NT2/D1 (cell line): ENCODE measurements at regions not wholly inside any gene's neighbourhood (a gene's known extent, or its start where the extent isn't known, plus 50 kb on each side); places are given as distances from the start of the nearest gene placed in this dataset.
A peak's percentile ranks its signal among the peaks of the same experiment; 100 is the strongest.
"Not testable (repeated sequence)": the region's sequence is repeated elsewhere in the genome, so short reads cannot be mapped to it uniquely, and the experiment has no call there.

Experiments
- DNase-seq: peaks from one replicate; pipeline ENCODE4 v3.0.0-alpha.2; 2011; ENCODE audit warnings: low read depth, low spot score
- H3K27me3 ChIP-seq: 2 replicates; pipeline ENCODE4 v1.6.0; 2011; ENCODE audit warnings: mild to moderate bottlenecking; ENCODE audit not compliant: insufficient read length, insufficient read depth
- H3K36me3 ChIP-seq: 2 replicates; pipeline ENCODE4 v1.6.1; 2011; ENCODE audit warnings: mild to moderate bottlenecking, low read length, mixed read lengths; ENCODE audit not compliant: insufficient read depth, insufficient read length
- H3K4me1 ChIP-seq: 2 replicates; pipeline ENCODE4 v1.5.1; 2011; ENCODE audit not compliant: insufficient read depth, insufficient read length
- H3K4me3 ChIP-seq: 2 replicates; pipeline ENCODE4 v1.5.1; 2011; ENCODE audit warnings: low read depth; ENCODE audit not compliant: insufficient read length
- H3K9ac ChIP-seq: 2 replicates; pipeline ENCODE4 v1.6.0; 2011; ENCODE audit warnings: low read depth; ENCODE audit not compliant: insufficient read length
- H3K9me3 ChIP-seq: 2 replicates; pipeline ENCODE4 v1.5.1; 2011; ENCODE audit warnings: mild to moderate bottlenecking, low read length; ENCODE audit not compliant: insufficient read depth
- SUZ12 ChIP-seq: IDR thresholded peaks from 2 replicates; pipeline ENCODE4 v1.6.1; 2011; ENCODE audit not compliant: insufficient read length, insufficient read depth; ENCODE audit errors: extremely low read depth
- YY1 ChIP-seq: IDR thresholded peaks from 2 replicates; pipeline ENCODE4 v1.6.1; 2011; ENCODE audit not compliant: insufficient read length, insufficient read depth
- ZNF274 ChIP-seq: IDR thresholded peaks from 2 replicates; pipeline ENCODE4 v1.6.1; 2011; ENCODE audit warnings: mild to moderate bottlenecking, low read depth, low read length

DNA sequence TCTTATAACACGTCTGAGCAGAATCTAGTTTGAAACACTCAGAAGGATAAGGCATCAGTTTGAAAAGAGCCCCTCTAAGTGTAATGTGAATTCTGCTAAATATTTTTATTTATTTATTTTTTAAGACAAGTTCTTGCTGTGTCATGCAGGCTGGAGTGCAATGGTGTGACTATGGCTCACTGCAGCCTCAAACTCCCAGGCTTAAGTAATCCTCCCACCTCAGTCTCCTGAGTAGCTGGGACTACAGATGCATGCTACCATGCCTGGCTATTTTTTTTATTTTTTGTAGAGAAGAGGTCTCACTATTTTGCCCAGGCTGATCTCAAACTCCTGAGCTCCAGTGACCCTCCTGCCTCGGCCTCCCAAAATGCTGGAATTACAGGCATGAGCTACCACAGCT lies 225.9 kb upstream of the SEL1L start:
- no peaks in the 10 kb centered on the region for H3K4me1 ChIP-seq
- no peaks in the 10 kb centered on the region for H3K9me3 ChIP-seq
- H3K27me3 ChIP-seq, result no peaks in the 10 kb centered on the region
- no peaks in the 10 kb centered on the region for H3K36me3 ChIP-seq
- TF ChIP-seq ZNF274, result no peak
- no peak for DNase-seq
- no peak overlapping the region for H3K9ac ChIP-seq
- no peak overlapping the region for H3K4me3 ChIP-seq

DNA sequence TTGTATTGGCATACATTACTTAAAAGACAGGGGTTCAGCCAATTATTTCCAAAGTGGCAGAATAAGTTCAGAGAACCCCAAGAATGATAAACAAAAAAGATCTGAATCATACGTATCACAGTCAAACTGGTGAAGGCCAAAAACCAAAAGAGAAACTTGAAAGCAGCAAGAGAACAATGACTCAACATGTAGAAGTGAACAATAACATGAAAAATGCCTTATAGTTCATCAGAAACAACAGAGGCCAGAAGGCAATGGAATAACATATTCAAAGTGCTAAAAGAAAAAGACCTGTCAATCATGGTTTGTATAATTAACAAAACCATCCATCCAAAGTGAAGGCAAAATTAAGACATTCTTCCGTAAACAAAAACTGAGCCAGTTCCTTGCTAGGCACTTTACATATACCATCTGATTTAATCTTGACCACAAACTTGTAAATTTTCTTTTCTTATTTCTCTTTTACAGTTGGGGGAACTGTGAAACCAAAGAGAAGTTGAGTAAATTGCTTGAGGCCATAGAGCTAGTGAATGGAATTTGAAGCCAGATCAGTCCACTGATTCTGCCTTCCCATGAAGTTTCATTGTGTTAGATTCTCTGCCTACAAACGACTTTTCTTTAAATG lies 232.1 kb upstream of the SEL1L start:
- H3K36me3 ChIP-seq, result no peaks in the 10 kb centered on the region
- no peaks in the 10 kb centered on the region for H3K9me3 ChIP-seq
- no peak overlapping the region for H3K4me3 ChIP-seq
- no peaks in the 10 kb centered on the region for H3K27me3 ChIP-seq
- no peak for DNase-seq
- no peak for TF ChIP-seq YY1
- TF ChIP-seq ZNF274, result no peak
- no peak for TF ChIP-seq SUZ12
- H3K9ac ChIP-seq, result no peak overlapping the region
- no peaks in the 10 kb centered on the region for H3K4me1 ChIP-seq

DNA sequence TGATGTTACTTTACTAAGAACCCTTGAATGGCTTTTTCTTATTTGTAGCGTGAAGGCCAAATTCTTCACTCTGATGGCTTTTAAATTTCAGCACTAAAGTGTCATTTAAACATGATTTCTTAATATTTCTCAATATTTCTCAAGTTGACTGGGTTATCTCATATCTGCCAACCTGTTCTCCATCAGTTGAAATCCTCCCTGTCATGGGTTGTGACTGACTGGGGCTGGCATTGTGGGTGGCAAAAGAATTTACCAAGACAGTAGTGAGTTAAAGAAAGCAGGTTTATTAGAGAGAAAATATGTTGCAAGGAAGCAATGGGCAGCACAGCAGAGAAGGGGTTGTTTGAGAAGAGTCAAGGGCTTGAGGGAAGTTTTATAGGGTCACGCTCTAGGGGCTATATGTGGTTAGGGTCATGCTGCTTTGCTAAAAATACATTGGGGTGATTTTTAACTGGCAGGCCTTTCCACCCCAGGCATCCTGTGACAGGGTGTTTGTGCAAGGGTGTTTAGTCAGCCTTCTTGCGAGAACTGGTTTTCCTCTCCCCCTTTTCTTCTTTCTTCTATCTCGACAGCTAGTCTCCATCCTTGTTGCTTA lies 232.8 kb upstream of the SEL1L start:
- H3K4me3 ChIP-seq, result no peak overlapping the region
- H3K27me3 ChIP-seq, result no peaks in the 10 kb centered on the region
- TF ChIP-seq ZNF274, result no peak
- TF ChIP-seq SUZ12, result no peak
- no peak for TF ChIP-seq YY1
- no peaks in the 10 kb centered on the region for H3K9me3 ChIP-seq
- no peaks in the 10 kb centered on the region for H3K4me1 ChIP-seq
- no peak for DNase-seq
- H3K36me3 ChIP-seq, result no peaks in the 10 kb centered on the region
- H3K9ac ChIP-seq, result no peak overlapping the region

DNA sequence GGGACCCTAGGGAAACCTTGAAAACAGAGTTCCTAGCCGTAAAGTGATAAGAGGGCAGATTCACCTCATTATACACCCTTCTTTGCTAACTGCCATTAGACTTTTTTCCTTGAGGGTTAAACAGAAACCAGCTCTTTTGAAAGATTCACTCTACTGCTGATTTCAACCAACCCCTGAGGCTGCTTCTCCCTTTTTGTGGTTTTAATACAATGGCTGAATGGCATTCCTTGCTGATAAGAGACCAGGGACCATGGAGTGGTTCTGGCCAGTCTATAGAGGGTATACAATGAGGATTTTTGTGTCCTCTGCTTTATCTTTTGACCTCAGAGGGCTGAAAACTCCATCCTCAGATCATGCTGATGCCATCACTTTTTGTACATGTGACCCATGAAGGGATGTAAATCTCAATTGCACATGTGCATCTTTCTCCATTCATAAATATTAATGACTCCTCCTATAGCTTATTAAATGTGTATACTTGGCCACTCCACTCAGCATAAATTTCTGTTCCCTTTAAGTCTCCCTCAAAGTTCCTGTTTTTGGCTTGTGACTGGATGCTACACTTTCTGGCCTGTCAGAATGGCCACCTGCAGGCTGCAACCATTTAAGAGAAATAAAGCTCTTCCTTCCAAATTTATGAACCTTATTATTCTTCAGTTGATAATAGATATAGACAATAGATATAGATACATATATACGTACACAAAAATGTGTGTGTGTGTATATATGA lies 233.8 kb upstream of the SEL1L start:
- H3K9ac ChIP-seq, result no peak overlapping the region
- TF ChIP-seq ZNF274 (no peak), YY1 (no peak), SUZ12 (no peak)
- DNase-seq, result no peak

DNA sequence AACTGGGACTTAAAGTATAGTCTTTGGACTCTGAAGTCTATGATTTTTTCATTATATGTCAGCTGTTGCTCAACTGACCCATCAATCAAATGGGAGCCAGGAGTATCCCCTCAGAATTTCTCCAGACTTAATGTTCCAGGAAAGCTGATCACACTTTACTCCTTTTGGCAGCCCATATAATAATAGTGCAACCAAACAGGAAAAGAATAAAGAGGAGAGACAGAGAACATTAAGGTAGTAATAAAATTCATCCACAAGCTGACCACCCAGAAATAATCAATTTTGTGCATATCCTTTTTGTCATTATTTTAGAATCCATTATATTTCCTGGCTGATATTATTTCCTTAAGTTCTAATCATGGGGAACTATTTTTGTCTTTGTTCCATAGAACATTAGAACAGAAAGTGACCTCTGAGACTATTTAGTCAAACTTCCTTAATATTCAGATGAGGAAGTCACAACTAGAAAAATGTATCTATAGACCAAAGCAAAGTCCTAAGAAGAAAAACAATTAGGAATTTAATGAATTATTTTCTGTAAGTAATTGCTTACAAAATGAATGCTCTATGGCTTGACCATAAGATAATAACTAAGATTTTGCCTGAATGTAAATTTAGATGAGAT lies 238.1 kb upstream of the SEL1L start:
- H3K27me3 ChIP-seq, result no peaks in the 10 kb centered on the region
- no peak overlapping the region for H3K9ac ChIP-seq
- TF ChIP-seq YY1 (no peak), SUZ12 (no peak), ZNF274 (no peak)
- H3K4me3 ChIP-seq, result no peak overlapping the region
- H3K4me1 ChIP-seq, result no peaks in the 10 kb centered on the region
- no peak for DNase-seq
- H3K36me3 ChIP-seq, result no peaks in the 10 kb centered on the region
- no peaks in the 10 kb centered on the region for H3K9me3 ChIP-seq

More for the DNA sequence above, 233.8 kb upstream of the SEL1L start:
- Histone ChIP-seq H3K4me1 (no peaks in the 10 kb centered on the region), H3K4me3 (no peak overlapping the region), H3K27me3 (no peaks in the 10 kb centered on the region), H3K36me3 (no peaks in the 10 kb centered on the region), H3K9me3 (no peaks in the 10 kb centered on the region)

DNA sequence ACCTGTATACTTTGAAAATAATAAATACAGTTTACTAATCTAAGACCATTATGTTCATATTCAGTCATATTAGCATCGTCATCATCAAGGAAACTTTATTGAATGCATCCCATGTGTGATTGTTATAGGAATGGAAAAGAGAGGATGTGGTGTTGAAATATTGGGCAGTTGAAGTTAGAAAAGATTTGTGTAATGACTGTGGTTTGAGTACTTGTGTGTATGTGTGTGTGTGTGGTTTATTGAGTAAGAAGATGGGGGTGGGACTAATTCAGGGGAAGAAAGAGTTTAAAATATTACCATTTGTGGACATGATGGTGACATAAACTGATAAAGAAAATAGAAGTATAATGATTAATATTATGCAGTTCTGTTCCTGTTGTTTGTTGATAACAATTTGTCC lies 238.7 kb upstream of the SEL1L start:
- Histone ChIP-seq H3K4me3 (no peak overlapping the region), H3K36me3 (no peaks in the 10 kb centered on the region), H3K4me1 (no peaks in the 10 kb centered on the region), H3K9ac (no peak overlapping the region), H3K27me3 (no peaks in the 10 kb centered on the region), H3K9me3 (no peaks in the 10 kb centered on the region)
- no peak for TF ChIP-seq YY1
- no peak for TF ChIP-seq SUZ12
- no peak for TF ChIP-seq ZNF274
- no peak for DNase-seq

DNA sequence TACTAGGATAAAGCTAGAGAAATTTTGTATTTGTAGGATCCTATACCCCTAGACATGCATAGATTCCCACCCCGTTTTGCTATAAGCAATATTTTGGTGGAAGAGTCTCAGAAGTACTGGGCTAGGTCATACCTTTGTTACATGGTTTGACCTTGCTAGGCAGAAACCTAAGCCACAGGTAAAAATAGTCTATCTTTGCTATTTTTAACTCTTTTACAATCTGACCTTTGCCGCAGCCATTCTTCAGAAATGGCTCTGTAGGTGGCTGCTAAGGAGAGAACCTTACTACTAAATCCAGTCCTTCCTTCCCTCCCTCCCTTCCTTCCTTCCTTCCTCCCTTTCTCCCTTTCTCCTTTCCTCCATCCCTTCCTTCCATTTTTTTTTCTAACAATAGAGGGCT lies 242.9 kb upstream of the SEL1L start:
- Histone ChIP-seq H3K4me3 (no peak overlapping the region), H3K36me3 (no peaks in the 10 kb centered on the region), H3K9ac (no peak overlapping the region), H3K4me1 (no peaks in the 10 kb centered on the region), H3K9me3 (peaks cover 8% of the 10 kb centered on the region), H3K27me3 (peaks cover 16% of the 10 kb centered on the region)
- no peak for DNase-seq
- TF ChIP-seq YY1, result no peak

DNA sequence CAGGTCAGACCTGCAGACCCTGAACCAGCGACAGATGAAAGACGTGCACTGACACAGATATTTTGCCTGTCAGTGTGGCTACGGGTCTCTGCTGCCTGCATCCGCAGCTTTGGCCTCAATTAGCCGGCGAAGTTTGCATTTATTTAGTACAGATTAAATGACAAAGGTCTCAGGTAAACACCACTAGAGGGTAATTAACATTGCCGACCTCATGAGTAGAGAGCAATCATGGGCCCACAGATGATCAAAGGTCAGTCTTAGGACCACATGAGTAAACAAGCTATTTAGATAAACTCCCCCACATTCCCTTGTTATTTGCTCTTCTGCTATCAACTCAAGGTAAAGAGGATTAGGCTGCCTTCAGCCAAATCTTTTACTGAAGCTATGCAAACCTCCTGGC lies 248.1 kb upstream of the SEL1L start:
- not testable (repeated sequence) for H3K4me1 ChIP-seq, H3K36me3 ChIP-seq, H3K9ac ChIP-seq, H3K4me3 ChIP-seq
- peak; percentile 50 for DNase-seq
- H3K27me3 ChIP-seq, result peaks cover 21% of the 10 kb centered on the region
- H3K9me3 ChIP-seq, result peaks cover 17% of the 10 kb centered on the region
